Heart right ventricle (tissue), 16 donors: ENCODE measurements at regions not wholly inside any gene's neighbourhood (a gene's known extent, or its start where the extent isn't known, plus 50 kb on each side); places are given as distances from the start of the nearest gene placed in this dataset.

ENCODE experiments used
- ATAC-seq, 8 donors: fragments of 200-7000 bp; cut with Tn5 transposase; one replicate each; pipeline ENCODE4 v1.9.1; 2020; ENCODE audit warnings: mild to moderate bottlenecking in 8 of 8, moderate library complexity in 8 of 8, moderate number of reproducible peaks in 1 of 8
- DNase-seq, 2 donors: peaks; one replicate each; pipeline ENCODE4 v3.0.0-alpha.2; 2020
- H3K27ac ChIP-seq, 10 donors: fragments of 200-600 bp; sonication (generic) in 2 of 10; one replicate each; pipeline versions ENCODE4 v1.5.0 to v1.8.0; 2020 to 2022; ENCODE audit warnings: mild to moderate bottlenecking in 3 of 10
- H3K27me3 ChIP-seq, 7 donors: fragments of 200-600 bp; one replicate each; pipeline ENCODE4 v1.8.0; 2021 to 2022; ENCODE audit warnings: mild to moderate bottlenecking in 2 of 7
- H3K36me3 ChIP-seq, 9 donors: fragments of 200-600 bp; sonication (generic) in 1 of 9; one replicate each; pipeline versions ENCODE4 v1.5.0 to v1.8.0; 2020 to 2022; ENCODE audit warnings: mild to moderate bottlenecking in 2 of 9
- H3K4me1 ChIP-seq, 9 donors: fragments of 200-600 bp; sonication (generic) in 1 of 9; one replicate each; pipeline versions ENCODE4 v1.5.0 to v1.8.0; 2020 to 2022; ENCODE audit warnings: mild to moderate bottlenecking in 4 of 9
- H3K4me3 ChIP-seq, 10 donors: fragments of 200-600 bp; sonication (generic) in 2 of 10; one replicate each; pipeline versions ENCODE4 v1.5.0 to v1.8.0; 2020 to 2022; ENCODE audit warnings: mild to moderate bottlenecking in 7 of 10, moderate library complexity in 2 of 10
- H3K9me3 ChIP-seq, 11 donors: fragments of 200-600 bp in 10 of 11; sonication (generic) in 2 of 11; one replicate each; pipeline versions ENCODE4 v1.5.0 to v1.8.0; 2013 to 2022; ENCODE audit warnings: mild to moderate bottlenecking in 2 of 11, control low read depth in 1 of 11, moderate library complexity in 1 of 11
- WGBS, 2 donors: extraction: QIAGEN DNeasy Blood & Tissue Kit; methylation state at CpG; one replicate each; pipeline ENCODE4 v1.1.7; 2013; ENCODE audit warnings: inconsistent platforms in 1 of 2; 5-methylcytosine and 5-hydroxymethylcytosine counted together
- intact Hi-C, 10 donors: fragments of 100-400 bp; cut with DNase I; formaldehyde crosslinking; loops; one replicate each; pipeline versions ENCODE4 v1.11.1 to v1.14.2; 2022
- TF ChIP-seq, protein P1 (sequence below), 9 donors: fragments of 200-600 bp; sonication (generic) in 2 of 9; IDR thresholded peaks; one replicate each; pipeline versions ENCODE4 v1.5.0 to v1.8.0; 2021 to 2022; ENCODE audit warnings: antibody characterized with exemption in 9 of 9, mild to moderate bottlenecking in 5 of 9, moderate library complexity in 1 of 9
- donor health status: Arrhythmogenic right ventricular cardiomyopathy.
- donor health status: ischemic (EF 13 %, LVEDD 7.1; RV severe dilation, severe dysfunction).
- donor health status: healthy with polysubstance abuse.
- donor health status: DM: no; HTN: yes; CAD: no.
- donor health status: DM: no; HTN: no; CAD: no.
- donor health status: ischemic (EF 25% LVEDD 6.9; RV normal size, moderate dysfunction).
- donor health status: ischemic (EF 25% LVEDD 5.7; RV mildly dilated, moderate dysfunction).
- donor health status: healthy.
- donor health status: DM: yes; HTN: yes; CAD: no.
- donor health status: Ischemic cardiomyopathy.
- donor health status: ischemic (EF 35%, LVEDD 5.7; RV mildly dilated, moderate dysfunction).
- donor health status: nonischemic (EF 11% LVEDD 7.7; RV severe dilation, severe dysfunction).
- donor health status: DM: yes; HTN: yes; CAD: no.
- donor health status: PGD.
- donor health status: ischemic (EF 29% LVEDD 5.4; RV normal size, mild dysfunction).
- donor health status: nonischemic (EF 23%, LVEDD 6.1; RV moderate dilation, normal function).

DNA sequence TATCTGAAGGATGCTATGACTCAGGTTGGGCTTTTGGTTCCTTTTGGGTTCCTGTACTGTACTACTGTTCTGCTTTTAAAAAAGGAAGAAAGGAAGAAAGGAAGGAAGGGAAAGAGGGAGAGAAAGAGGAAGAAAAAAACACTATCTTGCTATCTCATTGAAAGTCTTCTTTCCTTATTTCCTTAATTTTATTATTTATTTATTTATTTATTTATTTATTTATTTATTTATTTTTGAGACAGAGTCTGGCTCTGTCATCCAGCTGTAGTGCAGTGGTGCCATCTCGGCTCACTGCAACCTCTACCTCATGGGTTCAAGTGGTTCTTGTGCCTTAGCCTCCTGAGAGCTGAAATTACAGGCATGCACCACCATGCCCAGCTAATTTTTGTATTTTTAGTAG lies 198.9 kb upstream of the SOX2 start:
- ATAC-seq: no peak
- WGBS, 2 donors: 78 to 86% methylated on average over 1 of the region's 1 CpG
- peaks cover 0 to 33% (median 4%) of the 10 kb centered on the region in 11 donors for H3K9me3 ChIP-seq

DNA sequence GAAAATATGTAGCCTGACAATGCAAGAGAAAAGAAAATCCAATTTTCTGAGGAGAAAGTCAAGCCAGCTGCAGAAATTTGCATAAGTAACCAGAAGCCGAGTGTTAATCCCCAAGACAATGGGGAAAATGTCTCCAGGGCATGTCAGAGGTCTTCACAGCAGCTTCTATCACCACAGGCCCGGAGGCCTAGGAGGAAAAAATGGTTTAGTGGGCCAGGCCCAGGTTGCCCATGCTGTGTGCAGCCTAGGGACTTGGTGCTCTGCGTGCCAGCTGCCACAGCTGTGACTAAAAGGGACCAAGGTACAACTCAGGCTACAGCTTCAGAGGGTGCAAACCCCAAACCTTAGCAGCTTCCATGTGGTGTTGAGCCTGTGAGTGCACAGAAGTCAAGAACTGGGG lies 201.2 kb upstream of the SOX2 start:
- Histone ChIP-seq H3K4me3 (no peak overlapping the region), H3K4me1 (no peaks in the 10 kb centered on the region), H3K36me3 (no peaks in the 10 kb centered on the region), H3K27me3 (no peaks in the 10 kb centered on the region), H3K27ac (no peak overlapping the region), H3K9me3 (peaks cover 0 to 31% (median 4%) of the 10 kb centered on the region in 11 donors)
- WGBS, 2 donors: 66 to 68% methylated on average over 3 of the region's 3 CpGs
- ATAC-seq: no peak
- DNase-seq: no peak
- TF ChIP-seq, protein P1, sequence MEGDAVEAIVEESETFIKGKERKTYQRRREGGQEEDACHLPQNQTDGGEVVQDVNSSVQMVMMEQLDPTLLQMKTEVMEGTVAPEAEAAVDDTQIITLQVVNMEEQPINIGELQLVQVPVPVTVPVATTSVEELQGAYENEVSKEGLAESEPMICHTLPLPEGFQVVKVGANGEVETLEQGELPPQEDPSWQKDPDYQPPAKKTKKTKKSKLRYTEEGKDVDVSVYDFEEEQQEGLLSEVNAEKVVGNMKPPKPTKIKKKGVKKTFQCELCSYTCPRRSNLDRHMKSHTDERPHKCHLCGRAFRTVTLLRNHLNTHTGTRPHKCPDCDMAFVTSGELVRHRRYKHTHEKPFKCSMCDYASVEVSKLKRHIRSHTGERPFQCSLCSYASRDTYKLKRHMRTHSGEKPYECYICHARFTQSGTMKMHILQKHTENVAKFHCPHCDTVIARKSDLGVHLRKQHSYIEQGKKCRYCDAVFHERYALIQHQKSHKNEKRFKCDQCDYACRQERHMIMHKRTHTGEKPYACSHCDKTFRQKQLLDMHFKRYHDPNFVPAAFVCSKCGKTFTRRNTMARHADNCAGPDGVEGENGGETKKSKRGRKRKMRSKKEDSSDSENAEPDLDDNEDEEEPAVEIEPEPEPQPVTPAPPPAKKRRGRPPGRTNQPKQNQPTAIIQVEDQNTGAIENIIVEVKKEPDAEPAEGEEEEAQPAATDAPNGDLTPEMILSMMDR (IDR thresholded peaks at IDR 0.05): no peak
- intact Hi-C loops: no loop called here

More for the DNA sequence above, 198.9 kb upstream of the SOX2 start:
- TF ChIP-seq, protein P1 (IDR thresholded peaks at IDR 0.05): no peak
- Histone ChIP-seq H3K4me1 (no peaks in the 10 kb centered on the region), H3K4me3 (no peak overlapping the region), H3K27ac (no peak overlapping the region), H3K36me3 (no peaks in the 10 kb centered on the region), H3K27me3 (no peaks in the 10 kb centered on the region)
- no peak for DNase-seq
- intact Hi-C loops: no loop called here

DNA sequence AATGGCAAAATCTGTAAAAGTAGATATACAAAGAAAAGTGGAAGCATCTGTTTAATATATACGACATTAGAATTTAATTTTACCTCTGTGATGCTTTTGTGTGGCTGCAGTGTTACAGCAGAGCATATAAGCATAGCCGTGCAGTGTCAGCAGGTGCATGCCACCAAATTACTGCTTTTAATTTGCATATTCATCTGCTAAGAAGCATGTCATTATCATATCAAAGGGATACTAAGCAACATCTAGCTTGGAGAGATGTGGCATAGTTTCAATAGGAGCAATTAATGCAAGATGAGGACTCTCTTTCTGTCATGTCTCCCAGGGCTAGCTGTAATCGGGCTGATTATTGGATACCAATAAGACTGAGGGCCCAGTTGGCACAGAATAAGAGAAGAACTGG lies 214.4 kb upstream of the SOX2 start:
- intact Hi-C loops: no loop called here
- Histone ChIP-seq H3K4me3 (no peak overlapping the region), H3K9me3 (peaks cover 0 to 7% (median 0%) of the 10 kb centered on the region in 11 donors), H3K27ac (no peak overlapping the region), H3K36me3 (no peaks in the 10 kb centered on the region), H3K4me1 (no peaks in the 10 kb centered on the region), H3K27me3 (no peaks in the 10 kb centered on the region)
- TF ChIP-seq, protein P1 (IDR thresholded peaks at IDR 0.05): no peak
- WGBS, 2 donors: 73 to 77% methylated on average over 3 of the region's 3 CpGs
- ATAC-seq (no peak), DNase-seq (no peak)

DNA sequence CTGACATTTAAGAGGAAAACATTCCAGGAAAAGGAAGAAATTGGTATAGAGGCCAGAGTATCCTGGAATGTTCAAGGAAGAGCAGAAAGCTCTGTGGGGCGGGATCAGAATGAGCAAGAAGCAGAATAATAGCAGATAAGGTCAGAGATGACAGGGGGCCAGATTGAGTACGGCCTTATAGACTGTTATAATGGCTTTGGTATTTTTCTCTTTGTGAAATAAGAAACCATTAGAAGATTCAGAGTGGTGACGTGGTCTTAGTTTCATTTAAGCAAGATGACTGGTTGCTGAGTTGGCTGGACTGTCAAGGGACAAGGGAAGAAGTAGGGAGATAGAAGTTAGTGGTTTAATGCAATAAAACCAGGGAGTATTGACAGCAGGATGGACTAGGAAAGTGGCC lies 218.3 kb upstream of the SOX2 start:
- Histone ChIP-seq H3K27ac (no peak overlapping the region), H3K4me3 (no peak overlapping the region), H3K27me3 (no peaks in the 10 kb centered on the region), H3K36me3 (no peaks in the 10 kb centered on the region), H3K4me1 (no peaks in the 10 kb centered on the region), H3K9me3 (no peaks in the 10 kb centered on the region)
- WGBS, 2 donors: 58 to 64% methylated on average over 3 of the region's 3 CpGs
- DNase-seq: no peak
- intact Hi-C loops: no loop called here
- ATAC-seq: no peak
- TF ChIP-seq, protein P1 (IDR thresholded peaks at IDR 0.05): no peak
